DND-41 (cell line): ENCODE measurements at regions not wholly inside any gene's neighbourhood (a gene's known extent, or its start where the extent isn't known, plus 50 kb on each side); places are given as distances from the start of the nearest gene placed in this dataset.

ENCODE experiments used
- CTCF ChIP-seq: IDR thresholded peaks from 2 replicates; pipeline ENCODE4 v1.5.1; 2012; ENCODE audit warnings: borderline replicate concordance, low read length, moderate library complexity, mild to moderate bottlenecking; ENCODE audit not compliant: poor library complexity, severe bottlenecking; ENCODE audit errors: extremely low read depth
- EZH2 ChIP-seq: IDR thresholded peaks from 3 replicates; pipeline ENCODE4 v1.6.1; 2012; ENCODE audit warnings: borderline replicate concordance, low read depth, mild to moderate bottlenecking, moderate library complexity, low read length, inconsistent platforms; ENCODE audit not compliant: severe bottlenecking

DNA sequence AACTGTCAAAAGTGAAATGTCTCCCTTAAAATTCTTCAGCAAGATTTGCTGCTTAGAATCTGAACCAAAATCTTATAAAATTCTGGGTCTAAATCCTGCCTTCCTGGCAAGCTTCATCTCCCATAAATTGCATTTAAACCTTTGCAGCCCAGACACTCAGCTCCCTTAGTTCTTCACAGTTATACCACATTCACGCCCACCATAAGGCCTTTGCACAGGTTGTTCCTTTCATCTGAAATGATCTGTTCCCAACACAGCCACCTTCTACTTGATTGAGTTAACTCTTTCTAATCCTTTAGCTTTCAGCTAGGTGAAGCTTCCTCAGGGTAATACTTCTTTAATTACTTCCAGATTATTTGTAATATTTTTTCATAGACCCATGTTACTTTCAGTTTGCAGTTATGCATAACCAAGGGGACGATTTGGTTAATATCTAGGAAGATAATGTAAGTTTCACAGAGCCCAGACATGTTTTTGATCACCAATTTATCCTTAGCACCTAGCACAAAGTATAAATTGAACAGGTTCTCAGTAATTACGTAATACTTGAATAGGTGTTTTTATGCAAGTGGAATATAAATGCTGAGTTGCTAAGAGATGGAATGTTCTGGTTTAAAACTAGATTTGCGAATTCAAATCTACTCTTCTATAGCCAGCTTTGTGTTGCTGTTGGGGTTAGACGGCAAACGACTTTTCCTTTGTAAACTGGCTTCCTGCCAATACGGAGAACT lies 779.7 kb upstream of the PKDCC start:
- TF ChIP-seq CTCF: no peak
- TF ChIP-seq EZH2: no peak
